ENCODE measurements at regions not wholly inside any gene's neighbourhood (a gene's known extent, or its start where the extent isn't known, plus 50 kb on each side); places are given as distances from the start of the nearest gene placed in this dataset.
"Not testable (repeated sequence)": the region's sequence is repeated elsewhere in the genome, so short reads cannot be mapped to it uniquely, and the experiment has no call there.

GRCh38 chr20:53727239-53727638 lies 133.6 kb upstream of the ZNF217 start:
- DNase-seq (ENCODE audit: low read depth), result not testable (repeated sequence)

GRCh38 chr20:53725575-53725970 lies 131.9 kb upstream of the ZNF217 start:
- DNase-seq (ENCODE audit: low read depth), result no peak

DNA sequence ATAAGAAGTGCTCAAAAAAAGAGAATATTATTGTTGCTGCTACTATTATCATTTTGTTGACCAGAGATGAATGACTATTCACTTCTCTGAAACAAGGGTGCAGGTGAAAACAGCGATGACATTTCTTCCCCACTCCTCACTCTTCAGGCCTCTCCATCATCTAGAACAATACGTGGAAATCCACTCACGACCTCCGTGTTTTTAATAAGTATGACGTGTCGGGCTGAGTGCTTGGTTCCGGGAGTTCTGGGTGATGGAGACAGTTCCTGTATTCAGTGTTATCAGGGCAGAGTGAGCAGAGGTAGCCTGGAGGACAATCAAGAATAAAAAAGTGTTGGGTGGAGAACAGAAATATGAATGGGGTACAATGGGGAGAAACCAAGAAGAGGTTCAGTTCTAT lies 130.0 kb upstream of the ZNF217 start:
- no peak for DNase-seq (ENCODE audit: low read depth)

DNA sequence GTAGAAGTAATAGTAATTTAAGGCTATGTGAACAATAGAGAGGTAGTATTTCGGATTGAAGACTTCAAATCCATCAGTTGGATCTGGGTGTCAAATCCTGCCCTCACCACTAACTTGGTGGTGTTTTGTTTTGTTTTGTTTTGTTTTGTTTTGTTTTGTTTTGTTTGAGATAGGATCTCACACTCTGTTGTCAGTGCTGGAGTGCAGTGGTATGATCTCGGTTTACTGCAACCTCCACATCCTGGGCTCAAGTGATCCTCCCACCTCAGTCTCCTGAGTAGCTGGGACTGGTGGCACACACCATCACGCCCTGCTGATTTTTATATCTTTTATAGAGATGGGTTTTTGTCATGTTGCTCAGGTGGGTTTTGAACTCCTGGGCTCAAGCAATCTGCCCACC lies 129.4 kb upstream of the ZNF217 start:
- no peak for DNase-seq (ENCODE audit: low read depth)

GRCh38 chr20:53722515-53723036 lies 128.9 kb upstream of the ZNF217 start:
- DNase-seq (ENCODE audit: low read depth), result no peak

GRCh38 chr20:53721445-53721963 lies 127.9 kb upstream of the ZNF217 start:
- not testable (repeated sequence) for DNase-seq (ENCODE audit: low read depth)

DNA sequence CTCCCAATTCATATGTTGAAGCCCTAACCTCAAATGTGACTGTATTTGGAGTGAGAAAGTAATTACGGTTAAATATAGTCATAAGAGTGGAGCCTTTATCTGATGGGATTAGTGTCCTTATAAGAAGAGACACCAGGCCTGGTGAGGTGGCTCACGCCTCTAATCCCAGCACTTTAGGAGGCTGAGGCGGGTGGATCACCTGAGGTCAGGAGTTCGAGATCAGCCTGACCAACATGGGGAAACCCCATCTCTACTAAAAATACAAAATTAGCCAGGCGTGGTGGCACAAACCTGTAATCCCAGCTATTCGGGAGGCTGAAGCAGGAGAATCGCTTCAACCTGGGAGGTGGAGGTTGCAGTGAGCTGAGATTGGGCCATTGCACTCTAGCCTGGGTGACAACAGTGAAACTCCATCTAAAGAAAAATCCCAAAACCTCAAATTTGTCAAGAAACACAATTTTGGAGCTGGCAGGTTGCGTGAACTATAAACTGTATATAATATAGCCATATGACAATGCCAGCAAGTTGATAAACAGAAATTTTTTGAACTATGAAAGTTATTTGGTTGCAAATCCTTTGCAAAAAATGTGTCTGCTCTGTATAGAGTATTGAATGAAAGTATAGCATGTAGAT lies 125.6 kb upstream of the ZNF217 start:
- DNase-seq (ENCODE audit: low read depth), result not testable (repeated sequence)

DNA sequence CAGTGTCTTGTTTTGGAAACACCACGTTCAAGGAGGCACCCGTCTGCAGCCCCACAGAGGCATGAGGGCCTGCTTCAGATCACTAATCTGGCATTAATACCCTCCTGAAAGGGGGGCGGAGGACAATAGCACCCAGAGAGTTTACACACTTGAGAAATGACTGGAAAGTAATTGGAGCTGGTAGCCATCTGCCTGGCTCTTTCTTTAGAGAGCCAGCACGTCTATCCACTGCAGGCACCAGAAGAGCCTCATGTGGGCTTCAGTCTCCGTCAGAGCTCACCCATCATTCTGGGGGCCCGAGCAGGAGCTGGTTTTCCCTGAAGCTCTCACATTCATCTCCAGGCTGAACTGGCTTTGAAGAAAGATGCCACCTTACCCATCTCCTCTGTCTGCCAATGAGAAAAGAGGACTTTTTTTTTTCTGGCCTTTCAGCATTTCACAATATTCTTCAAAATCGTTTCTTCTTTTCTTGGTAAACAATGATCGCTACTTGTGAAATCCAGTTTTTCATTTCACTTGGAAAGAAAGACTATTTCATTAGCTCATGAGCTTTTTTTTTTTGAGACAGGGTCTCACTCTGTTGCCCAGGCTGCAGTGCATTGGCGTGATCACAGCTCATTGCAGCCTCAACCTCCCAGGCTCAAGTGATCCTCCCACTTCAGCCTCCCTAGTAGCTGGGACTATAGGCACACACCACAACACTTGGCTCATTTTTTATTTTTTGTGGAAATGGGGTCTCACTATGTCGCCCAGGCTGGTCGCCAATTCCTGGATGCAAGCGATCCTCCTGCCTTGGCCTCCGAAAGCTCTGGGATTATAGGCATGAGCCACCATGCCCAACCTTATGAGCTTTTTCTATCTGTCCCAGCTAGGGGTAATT lies 124.7 kb upstream of the ZNF217 start:
- DNase-seq (ENCODE audit: low read depth), result no peak

GRCh38 chr20:53716395-53716794 lies 122.8 kb upstream of the ZNF217 start:
- no peak for DNase-seq (ENCODE audit: low read depth)

DNA sequence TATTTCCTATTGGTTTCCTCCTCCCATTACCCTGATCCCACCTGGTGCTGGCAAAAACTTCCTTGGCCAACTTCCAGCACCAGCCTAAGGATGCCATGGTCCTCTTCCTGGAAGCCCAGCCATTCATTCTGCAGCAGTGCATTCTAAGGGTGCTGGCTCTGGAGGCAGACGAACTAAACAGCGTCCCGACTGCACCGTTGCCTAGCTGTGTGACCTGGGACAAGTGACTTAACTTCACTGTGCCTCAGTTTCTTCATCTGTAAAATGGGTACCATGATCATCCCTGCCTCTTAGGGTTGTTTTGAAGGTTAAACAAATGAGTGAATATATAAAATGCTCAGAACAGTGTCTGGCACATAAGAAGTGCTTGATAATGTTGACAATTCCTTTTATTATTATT lies 120.9 kb upstream of the ZNF217 start:
- no peak for DNase-seq (ENCODE audit: low read depth)

DNA sequence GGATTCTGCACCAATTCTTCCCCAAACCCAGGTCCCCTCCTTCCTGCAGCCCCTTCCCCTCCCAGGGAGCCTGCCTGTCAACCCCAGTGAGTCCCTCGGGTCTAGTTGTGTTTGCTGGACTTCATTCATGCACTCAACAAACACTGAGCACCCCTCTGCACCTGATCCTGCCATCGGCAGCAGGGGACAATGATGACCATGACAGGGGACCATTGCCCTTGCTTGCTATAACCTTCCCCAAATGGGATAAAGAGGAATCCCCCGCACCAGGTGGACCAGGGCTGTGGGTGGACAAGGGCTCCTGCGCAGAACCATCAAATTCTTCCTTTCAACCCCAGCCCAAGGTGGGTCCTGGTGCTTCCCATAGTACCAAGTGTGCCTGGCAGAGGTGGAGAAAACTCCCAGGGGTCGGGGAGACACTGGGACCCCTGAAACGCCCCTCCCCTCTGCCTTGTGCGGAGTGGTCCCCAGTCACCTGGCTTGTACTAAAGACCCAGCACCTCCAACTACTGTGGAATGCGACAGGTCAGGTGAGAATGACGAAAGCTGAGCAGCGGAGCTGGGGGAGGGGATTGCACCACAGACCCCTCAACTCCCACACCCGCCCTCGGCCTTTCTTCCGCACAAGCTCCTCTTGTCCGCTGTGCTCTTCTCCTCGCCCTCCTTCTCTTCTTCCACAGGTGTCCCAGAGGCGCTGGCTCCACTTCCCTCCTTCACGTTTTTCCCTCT lies 119.9 kb upstream of the ZNF217 start:
- no peak for DNase-seq (ENCODE audit: low read depth)

GRCh38 chr20:53712212-53712977 lies 118.8 kb upstream of the ZNF217 start:
- DNase-seq (ENCODE audit: low read depth), result no peak

GRCh38 chr20:53711333-53712211 lies 117.9 kb upstream of the ZNF217 start:
- no peak for DNase-seq (ENCODE audit: low read depth)

DNA sequence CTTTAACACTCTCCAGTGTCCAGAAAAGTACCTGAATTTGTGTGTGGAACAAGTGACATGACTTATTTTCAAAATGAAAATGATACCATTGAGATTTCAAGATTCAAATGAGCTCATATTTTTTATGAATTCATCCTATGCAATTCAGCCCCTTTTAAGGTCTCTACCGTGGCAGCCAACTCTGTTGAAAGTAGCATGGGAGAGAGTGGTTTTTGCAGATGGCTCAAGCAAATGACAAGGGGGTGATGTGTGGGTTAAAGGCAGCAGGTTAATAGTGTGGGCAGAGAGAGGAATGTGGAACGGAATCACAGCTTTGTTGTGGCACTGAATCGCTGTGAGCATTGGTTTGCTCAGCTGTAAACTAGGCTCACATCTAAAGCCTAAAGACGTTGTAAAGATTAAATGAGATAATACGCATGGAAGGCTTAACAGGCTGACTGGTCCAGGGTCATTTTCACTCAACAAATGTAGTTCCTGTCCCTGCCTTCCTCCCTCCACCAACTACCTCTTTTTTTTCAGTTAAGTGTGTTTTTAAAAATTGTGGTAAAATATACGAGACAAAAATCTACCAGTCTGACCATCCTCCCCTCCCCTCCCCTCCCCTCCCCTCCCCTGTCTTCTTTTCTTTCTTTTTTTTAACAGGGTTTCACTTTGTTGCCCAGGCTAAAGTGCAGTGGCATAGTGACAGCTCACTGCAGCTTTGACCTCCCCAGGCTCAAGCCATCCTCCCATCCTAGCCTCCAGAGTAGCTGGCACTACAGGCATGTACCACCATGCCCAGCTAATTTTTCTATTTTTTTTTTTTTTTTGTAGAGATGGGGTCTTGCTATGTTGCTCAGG lies 114.7 kb upstream of the ZNF217 start:
- peak; percentile 79 for DNase-seq (ENCODE audit: low read depth)

- peak; percentile 40 for DNase-seq (ENCODE audit: low read depth)
These were observed 113.9 kb upstream of the ZNF217 start for GRCh38 chr20:53707371-53708055.

GRCh38 chr20:53706466-53707370 lies 113.1 kb upstream of the ZNF217 start:
- DNase-seq (ENCODE audit: low read depth), result peak; percentile 90

DNA sequence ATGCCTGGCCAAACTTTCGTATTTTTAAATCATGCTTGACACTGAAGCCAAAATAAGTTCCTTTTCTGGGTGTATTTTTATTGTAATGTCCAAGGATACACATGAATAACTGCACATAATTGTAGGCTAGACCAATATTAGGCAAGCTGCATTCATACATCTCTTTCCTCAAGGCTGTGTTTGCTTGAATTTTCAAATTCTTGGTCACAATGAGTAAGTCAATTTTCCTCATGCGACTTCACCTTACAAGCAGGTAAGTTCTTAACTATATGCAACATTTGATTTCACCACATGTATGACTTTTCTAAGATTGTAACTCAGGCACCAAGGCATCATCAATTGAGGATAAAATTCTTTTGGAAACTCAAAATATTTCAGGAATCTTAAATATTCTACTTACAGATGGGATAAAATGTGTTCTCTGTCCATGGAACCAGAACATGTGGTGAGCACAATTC lies 112.4 kb upstream of the ZNF217 start:
- DNase-seq (ENCODE audit: low read depth), result no peak

Measured in myocyte (in vitro differentiated cells).